Upper lobe of left lung (tissue), 6 donors: ENCODE measurements at regions not wholly inside any gene's neighbourhood (a gene's known extent, or its start where the extent isn't known, plus 50 kb on each side); places are given as distances from the start of the nearest gene placed in this dataset.

ENCODE experiments used
- ATAC-seq, 2 donors: fragments of 200-7000 bp; cut with Tn5 transposase; one replicate each; pipeline ENCODE4 v1.9.1; 2022; ENCODE audit warnings: mild to moderate bottlenecking in 2 of 2, moderate library complexity in 2 of 2; ENCODE audit not compliant: low FRiP score in 2 of 2
- DNase-seq, 2 donors: peaks; one replicate each; pipeline ENCODE4 v3.0.0-alpha.2; 2019 to 2020
- H3K27ac ChIP-seq, 4 donors: fragments of 200-600 bp; sonication (generic); one replicate each; pipeline ENCODE4 v1.5.1; 2016 to 2019
- H3K27me3 ChIP-seq, 4 donors: fragments of 200-600 bp; sonication (generic); one replicate each; pipeline ENCODE4 v1.5.1; 2017 to 2019
- H3K36me3 ChIP-seq, 4 donors: fragments of 200-600 bp; sonication (generic); one replicate each; pipeline ENCODE4 v1.5.1; 2016 to 2019
- H3K4me1 ChIP-seq, 4 donors: fragments of 200-600 bp; sonication (generic); one replicate each; pipeline ENCODE4 v1.5.1; 2018 to 2019
- H3K4me3 ChIP-seq, 4 donors: fragments of 200-600 bp; sonication (generic); one replicate each; pipeline ENCODE4 v1.5.1; 2017 to 2019; ENCODE audit warnings: mild to moderate bottlenecking in 2 of 4, moderate library complexity in 1 of 4
- H3K9me3 ChIP-seq, 4 donors: fragments of 200-600 bp; sonication (generic); one replicate each; pipeline ENCODE4 v1.5.1; 2018 to 2019
- EP300 ChIP-seq, 4 donors: sonication (generic); formaldehyde crosslinking; IDR thresholded peaks; one replicate each; pipeline ENCODE4 v1.5.1; 2017; ENCODE audit warnings: antibody characterized with exemption in 4 of 4, control low read depth in 2 of 4
- POLR2A ChIP-seq, 4 donors: fragments of 450-650 bp; IDR thresholded peaks; one replicate each; pipeline ENCODE4 v1.5.1; 2016 to 2017; ENCODE audit warnings: antibody characterized with exemption in 4 of 4, mild to moderate bottlenecking in 2 of 4
- POLR2AphosphoS5 ChIP-seq, 2 donors: sonication (generic); formaldehyde crosslinking; IDR thresholded peaks; one replicate each; pipeline ENCODE4 v1.5.1; 2017; ENCODE audit warnings: antibody characterized with exemption in 2 of 2
- WGBS, 2 donors: methylation state at CpG; one replicate each; pipeline ENCODE4 v1.1.5; 2017 to 2018; 5-methylcytosine and 5-hydroxymethylcytosine counted together
- TF ChIP-seq, protein P1 (sequence below), 6 experiments: fragments of 450-650 bp in 4 of 6; fragments of 200-600 bp in 2 of 6; sonication (generic) in 2 of 6; IDR thresholded peaks; one replicate each; pipeline ENCODE4 v1.5.1; 2016 to 2019; ENCODE audit warnings: antibody characterized with exemption in 6 of 6
- donor health status: DM: no; HTN: no; CAD: no; lungs with moderate emphysema.
- donor health status: DM: no; HTN: yes; CAD: no; lungs with severe emphysema.

DNA sequence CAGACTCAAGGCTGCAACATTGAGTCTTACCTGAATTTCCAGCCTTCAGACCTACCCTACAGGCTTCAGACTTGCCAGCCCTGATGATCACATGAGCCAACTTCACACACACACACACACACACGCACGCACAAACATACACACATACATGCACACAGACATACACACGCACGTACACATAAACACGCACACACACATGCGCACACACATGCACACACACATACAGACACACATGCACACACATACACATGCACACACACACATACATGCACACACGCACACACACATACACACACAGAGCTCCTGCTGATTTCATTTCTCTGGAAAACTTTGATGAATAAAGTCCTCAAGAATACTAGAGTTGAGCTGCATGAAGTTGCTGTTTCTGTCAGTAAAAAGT, 78.3 kb upstream of the SLC2A1 start:
- H3K27ac ChIP-seq = no peak overlapping the region
- DNase-seq = no peak
- no peak overlapping the region for H3K4me3 ChIP-seq
- no peak for ATAC-seq
- no peaks in the 10 kb centered on the region for H3K27me3 ChIP-seq
- no peaks in the 10 kb centered on the region for H3K36me3 ChIP-seq
- no peaks in the 10 kb centered on the region for H3K9me3 ChIP-seq
- peaks cover 8 to 17% (median 11%) of the 10 kb centered on the region in 4 donors for H3K4me1 ChIP-seq
- TF ChIP-seq, protein P1, sequence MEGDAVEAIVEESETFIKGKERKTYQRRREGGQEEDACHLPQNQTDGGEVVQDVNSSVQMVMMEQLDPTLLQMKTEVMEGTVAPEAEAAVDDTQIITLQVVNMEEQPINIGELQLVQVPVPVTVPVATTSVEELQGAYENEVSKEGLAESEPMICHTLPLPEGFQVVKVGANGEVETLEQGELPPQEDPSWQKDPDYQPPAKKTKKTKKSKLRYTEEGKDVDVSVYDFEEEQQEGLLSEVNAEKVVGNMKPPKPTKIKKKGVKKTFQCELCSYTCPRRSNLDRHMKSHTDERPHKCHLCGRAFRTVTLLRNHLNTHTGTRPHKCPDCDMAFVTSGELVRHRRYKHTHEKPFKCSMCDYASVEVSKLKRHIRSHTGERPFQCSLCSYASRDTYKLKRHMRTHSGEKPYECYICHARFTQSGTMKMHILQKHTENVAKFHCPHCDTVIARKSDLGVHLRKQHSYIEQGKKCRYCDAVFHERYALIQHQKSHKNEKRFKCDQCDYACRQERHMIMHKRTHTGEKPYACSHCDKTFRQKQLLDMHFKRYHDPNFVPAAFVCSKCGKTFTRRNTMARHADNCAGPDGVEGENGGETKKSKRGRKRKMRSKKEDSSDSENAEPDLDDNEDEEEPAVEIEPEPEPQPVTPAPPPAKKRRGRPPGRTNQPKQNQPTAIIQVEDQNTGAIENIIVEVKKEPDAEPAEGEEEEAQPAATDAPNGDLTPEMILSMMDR (IDR thresholded peaks at IDR 0.05) = no peak
- TF ChIP-seq POLR2AphosphoS5 (IDR thresholded peaks at IDR 0.05) (no peak), EP300 (IDR thresholded peaks at IDR 0.05) (no peak), POLR2A (IDR thresholded peaks at IDR 0.05) (no peak)
- 65 to 99% methylated on average over 7 of the region's 7 CpGs for WGBS, 2 donors

DNA sequence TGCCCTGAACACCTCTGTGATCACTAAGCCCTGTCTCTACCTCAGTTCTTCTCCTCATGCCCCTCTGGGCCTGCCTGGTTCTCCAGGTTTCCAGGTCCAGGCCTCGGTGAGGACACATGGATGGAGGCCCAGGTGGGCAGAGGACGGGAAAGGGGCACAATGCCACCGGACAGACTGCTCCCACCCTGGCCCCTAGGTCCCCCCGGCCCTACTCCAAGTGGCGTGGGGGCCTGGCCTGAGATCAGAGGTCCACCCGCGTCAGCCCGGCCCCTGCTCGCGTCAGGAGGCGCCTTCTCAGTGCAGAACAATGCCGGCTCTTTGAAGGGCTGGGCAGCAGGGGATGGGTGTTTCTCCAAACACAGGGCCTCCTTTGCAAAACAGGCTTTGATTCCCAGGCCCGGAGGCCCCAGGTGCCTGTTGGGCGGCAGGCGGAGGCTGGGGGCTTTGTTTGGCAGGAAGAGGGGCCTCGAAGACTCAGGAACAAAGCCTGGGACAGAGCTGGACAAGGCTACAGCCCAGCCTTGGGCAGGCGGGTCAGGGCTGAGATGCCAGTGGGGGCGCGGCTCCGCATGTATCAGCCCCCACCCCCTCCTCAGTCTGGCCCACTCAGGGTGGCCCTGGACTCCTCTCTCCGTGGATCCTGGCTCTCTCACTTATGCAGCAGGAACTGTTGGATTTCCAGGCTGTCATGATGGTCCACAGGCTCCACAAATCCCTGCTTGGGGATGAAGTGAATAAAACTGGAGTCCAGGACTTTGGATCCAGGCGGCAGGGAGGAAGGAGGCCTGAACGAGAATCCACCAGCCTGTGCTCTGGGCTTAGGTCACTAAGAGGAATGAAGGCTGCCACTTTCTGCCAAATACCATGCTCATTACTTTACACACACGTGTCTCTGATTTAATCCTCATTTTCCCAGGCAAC, 77.4 kb upstream of the SLC2A1 start:
- H3K27ac ChIP-seq = no peak overlapping the region
- no peak overlapping the region for H3K4me3 ChIP-seq
- H3K9me3 ChIP-seq = no peaks in the 10 kb centered on the region
- TF ChIP-seq POLR2AphosphoS5 (IDR thresholded peaks at IDR 0.05) (no peak), EP300 (IDR thresholded peaks at IDR 0.05) (no peak), POLR2A (IDR thresholded peaks at IDR 0.05) (no peak)
- TF ChIP-seq, protein P1 (IDR thresholded peaks at IDR 0.05) = no peak
- peaks cover 8 to 17% (median 11%) of the 10 kb centered on the region in 4 donors for H3K4me1 ChIP-seq
- ATAC-seq = no peak
- DNase-seq = peak in 1 of 2 donors; percentile 61
- WGBS, 2 donors = 85 to 93% methylated on average over 7 to 17 of the region's 24 CpGs
- H3K27me3 ChIP-seq = no peaks in the 10 kb centered on the region
- H3K36me3 ChIP-seq = no peaks in the 10 kb centered on the region

DNA sequence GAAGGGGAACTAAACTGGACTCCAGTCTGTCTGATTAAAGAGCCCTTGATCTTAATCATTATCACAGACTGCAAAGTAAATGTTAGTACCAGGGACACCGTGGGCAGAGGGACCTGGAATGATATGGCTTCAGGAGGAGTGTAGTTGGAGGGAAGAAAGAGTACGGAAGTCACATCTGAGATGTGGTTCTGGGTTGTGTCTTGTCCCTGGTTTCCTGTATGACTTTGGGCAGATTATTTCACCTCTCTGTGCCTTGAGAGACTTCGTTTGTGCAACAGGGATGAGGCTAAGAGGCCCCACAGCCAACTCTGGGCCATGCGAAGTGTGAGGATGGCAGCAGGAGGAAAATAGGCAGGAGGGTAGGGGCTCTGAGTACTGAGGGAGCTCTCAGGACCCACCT, 76.1 kb upstream of the SLC2A1 start:
- Histone ChIP-seq H3K4me3 (no peak overlapping the region), H3K27ac (no peak overlapping the region), H3K36me3 (no peaks in the 10 kb centered on the region), H3K27me3 (no peaks in the 10 kb centered on the region), H3K9me3 (no peaks in the 10 kb centered on the region), H3K4me1 (peaks cover 8 to 17% (median 11%) of the 10 kb centered on the region in 4 donors)
- no peak for DNase-seq
- TF ChIP-seq, protein P1 (IDR thresholded peaks at IDR 0.05) = no peak
- no peak for TF ChIP-seq POLR2AphosphoS5 (IDR thresholded peaks at IDR 0.05)
- TF ChIP-seq EP300 (IDR thresholded peaks at IDR 0.05) = no peak
- TF ChIP-seq POLR2A (IDR thresholded peaks at IDR 0.05) = no peak
- WGBS, 2 donors = 53 to 62% methylated on average over 4 of the region's 4 CpGs
- ATAC-seq = no peak

DNA sequence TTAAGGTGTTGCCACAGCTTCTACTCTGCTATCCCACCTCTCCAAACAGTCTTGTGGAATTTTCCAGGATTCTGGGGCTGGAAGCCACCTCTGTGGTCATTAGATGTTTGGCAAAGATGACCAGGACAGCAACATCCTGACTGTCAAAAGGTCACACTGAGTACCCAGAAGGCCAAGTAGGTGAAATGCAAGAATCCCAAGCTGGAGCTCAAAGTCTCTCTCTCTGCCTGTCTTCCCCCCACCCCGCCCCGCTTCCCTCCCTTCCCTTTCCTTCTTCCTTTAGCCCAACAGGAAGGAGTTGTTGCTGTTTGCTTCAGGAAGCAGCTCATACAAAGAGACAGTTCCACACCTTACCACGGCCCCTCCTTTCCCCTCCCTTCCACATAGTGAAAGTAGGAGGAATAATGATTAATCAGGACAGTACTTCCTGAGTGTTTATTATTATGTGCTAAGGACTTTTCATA, 75.6 kb upstream of the SLC2A1 start:
- Histone ChIP-seq H3K27me3 (no peaks in the 10 kb centered on the region), H3K9me3 (no peaks in the 10 kb centered on the region), H3K36me3 (no peaks in the 10 kb centered on the region), H3K27ac (no peak overlapping the region), H3K4me3 (no peak overlapping the region), H3K4me1 (peaks cover 5 to 16% (median 7%) of the 10 kb centered on the region in 4 donors)
- WGBS, 2 donors = 48 to 52% methylated on average over 3 of the region's 3 CpGs
- TF ChIP-seq POLR2A (IDR thresholded peaks at IDR 0.05) (no peak), POLR2AphosphoS5 (IDR thresholded peaks at IDR 0.05) (peak in 1 of 2 donors; percentile 20)
- no peak for DNase-seq
- no peak for ATAC-seq

DNA sequence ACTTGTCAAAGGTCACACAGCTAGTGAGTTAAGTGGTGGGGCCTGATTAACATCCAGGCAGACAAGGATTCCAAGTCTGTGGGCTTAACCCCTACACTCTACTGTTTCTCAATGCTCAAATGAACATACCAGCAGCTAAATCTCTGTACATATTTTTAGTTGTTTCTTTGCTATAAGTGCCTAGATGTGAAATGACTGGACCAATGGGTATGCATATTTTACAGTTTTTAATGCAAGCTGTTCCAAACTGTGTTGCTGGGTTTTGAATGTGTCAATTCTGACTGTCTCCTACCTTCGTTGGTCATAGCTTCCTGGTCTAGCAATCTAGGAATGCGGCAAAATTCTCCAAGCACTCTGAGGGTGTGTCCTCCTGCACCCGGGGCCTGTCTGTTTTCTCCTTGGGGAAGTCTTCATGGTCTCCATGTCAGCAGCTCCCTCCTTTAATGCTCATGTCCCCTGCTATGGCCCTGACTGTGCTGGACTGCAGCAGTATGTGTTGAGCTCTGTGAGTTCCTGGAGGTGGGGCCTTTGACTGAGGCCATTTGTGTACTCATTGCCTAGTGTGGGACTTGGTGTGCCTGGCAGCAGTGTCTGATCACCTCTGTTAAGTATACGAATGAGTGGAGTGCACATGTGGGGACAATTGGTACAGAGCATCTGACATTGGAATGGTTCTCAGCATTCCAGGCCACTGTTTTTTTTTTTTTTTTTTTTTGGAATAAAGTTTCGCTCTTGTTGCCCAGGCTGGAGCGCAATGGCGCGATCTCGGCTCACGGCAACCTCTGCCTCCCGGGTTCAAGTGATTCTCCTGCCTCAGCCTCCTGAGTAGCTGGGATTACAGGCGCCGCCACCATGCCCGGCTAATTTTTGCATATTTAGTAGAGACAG, 72.9 kb upstream of the SLC2A1 start:
- ATAC-seq (no peak), DNase-seq (no peak)
- no peak overlapping the region for H3K27ac ChIP-seq
- TF ChIP-seq, protein P1 (IDR thresholded peaks at IDR 0.05) = no peak
- TF ChIP-seq POLR2AphosphoS5 (IDR thresholded peaks at IDR 0.05) (no peak), POLR2A (IDR thresholded peaks at IDR 0.05) (no peak), EP300 (IDR thresholded peaks at IDR 0.05) (no peak)
- 92% methylated on average over 14 of the region's 14 CpGs for WGBS, 2 donors
- no peak overlapping the region for H3K4me3 ChIP-seq
- H3K9me3 ChIP-seq = no peaks in the 10 kb centered on the region
- H3K36me3 ChIP-seq = no peaks in the 10 kb centered on the region
- H3K4me1 ChIP-seq = peaks cover 3 to 11% (median 6%) of the 10 kb centered on the region in 4 donors
- no peaks in the 10 kb centered on the region for H3K27me3 ChIP-seq
